ENCODE measurements at regions not wholly inside any gene's neighbourhood (a gene's known extent, or its start where the extent isn't known, plus 50 kb on each side); places are given as distances from the start of the nearest gene placed in this dataset.

- TF ChIP-seq CTCF (IDR thresholded peaks at IDR 0.05 in 2 of 3, conservative IDR thresholded peaks at IDR 0.05 in 1 of 3; ENCODE audit: borderline replicate concordance in 1 of 3, insufficient read depth in 1 of 3, low read depth in 2 of 3, low read length in 2 of 3): no peak
- no peak for TF ChIP-seq ZNF274 (IDR thresholded peaks at IDR 0.05; ENCODE audit: low read depth, low read length)
- TF ChIP-seq REST (IDR thresholded peaks at IDR 0.05; ENCODE audit: low read depth): no peak
- TF ChIP-seq POLR2A (IDR thresholded peaks at IDR 0.05; ENCODE audit: borderline replicate concordance, extremely low read depth, insufficient read depth, insufficient read length): no peak
- TF ChIP-seq MAX (IDR thresholded peaks at IDR 0.05): no peak
- TF ChIP-seq SIN3A (IDR thresholded peaks at IDR 0.05; ENCODE audit: low read depth): no peak
- no peak for TF ChIP-seq SRF (IDR thresholded peaks at IDR 0.05; ENCODE audit: low read depth)
- no peak for TF ChIP-seq FOSL1 (IDR thresholded peaks at IDR 0.05; ENCODE audit: low read depth)
- no peak for TF ChIP-seq YY1 (IDR thresholded peaks at IDR 0.05; ENCODE audit: extremely low read depth, insufficient replicate concordance, low read depth, low read length)
Measured at GRCh38 chr4:11232015-11232414, 196.7 kb downstream of the HS3ST1 start.
